AG09319 (cell line): ENCODE measurements at regions not wholly inside any gene's neighbourhood (a gene's known extent, or its start where the extent isn't known, plus 50 kb on each side); places are given as distances from the start of the nearest gene placed in this dataset.

Experiments
- DNase-seq: peaks from one replicate; pipeline ENCODE4 v3.0.0-alpha.2; 2010; ENCODE audit warnings: low read depth; ENCODE audit errors: extremely low read depth
- CTCF ChIP-seq: IDR thresholded peaks from 2 replicates; pipeline ENCODE4 v1.5.1; 2011; ENCODE audit warnings: low read depth, mild to moderate bottlenecking, inconsistent platforms, low read length, moderate library complexity

GRCh38 chr6:95216555-95216954 is 360.8 kb upstream of the MANEA start:
- no peak for DNase-seq

GRCh38 chr6:95227351-95227750 is 350.0 kb upstream of the MANEA start:
- no peak for DNase-seq
- TF ChIP-seq CTCF = no peak

More at GRCh38 chr6:95216555-95216954, 360.8 kb upstream of the MANEA start:
- TF ChIP-seq CTCF = no peak

- DNase-seq = no peak
- TF ChIP-seq CTCF = no peak
Observed at GRCh38 chr6:95228636-95229035, 348.7 kb upstream of the MANEA start.

- no peak for DNase-seq
- TF ChIP-seq CTCF = no peak
Observed at GRCh38 chr6:95230071-95230740, 347.1 kb upstream of the MANEA start.

- TF ChIP-seq CTCF = no peak
- no peak for DNase-seq
Observed at GRCh38 chr6:95231416-95231815, 345.9 kb upstream of the MANEA start.

- TF ChIP-seq CTCF = no peak
- DNase-seq = no peak
Observed at GRCh38 chr6:95232446-95232845, 344.9 kb upstream of the MANEA start.

- no peak for DNase-seq
- no peak for TF ChIP-seq CTCF
Observed at GRCh38 chr6:95233879-95234278, 343.5 kb upstream of the MANEA start.
